HCT116 (cell line): ENCODE measurements at regions not wholly inside any gene's neighbourhood (a gene's known extent, or its start where the extent isn't known, plus 50 kb on each side); places are given as distances from the start of the nearest gene placed in this dataset.

Experiments used
- ATAC-seq: fragments of 200-7000 bp; cut with Tn5 transposase; 2 replicates; pipeline ENCODE4 v1.9.1; 2020; ENCODE audit warnings: mild to moderate bottlenecking, moderate library complexity
- BruUV-seq: library from RNA; stranded (reverse); fragments of 400-500 nt; replicated peaks from 2 replicates; lab custom pipeline; 2021; lab: Mats Ljungman, UMichigan
- CTCF ChIA-PET: fragments of 300-600 bp; sonication (Branson Sonifier 250); formaldehyde crosslinking; loops from one replicate; lab custom pipeline; 2021; ENCODE audit warnings: antibody characterized with exemption; lab: Charles Lee
- POLR2A ChIA-PET: fragments of 300-600, 350-600 bp; sonication (Branson Sonifier 250); formaldehyde crosslinking; loops from one replicate; lab custom pipeline; 2021; ENCODE audit warnings: antibody characterized with exemption; lab: Charles Lee
- RAD21 ChIA-PET, 2 experiments: fragments of 300-600 bp; sonication (Branson Sonifier 250); formaldehyde crosslinking; loops; one replicate each; lab custom pipeline; 2023; ENCODE audit warnings: low total read pairs in 2 of 2; ENCODE audit not compliant: uncharacterized antibody in 2 of 2, unreplicated experiment in 2 of 2, low non-redundant PET in 1 of 2; lab: Charles Lee
- DNase-seq: peaks from one replicate; pipeline ENCODE4 v3.0.0-alpha.2; 2010; ENCODE audit warnings: low read depth, low spot score
- H2AFZ ChIP-seq: fragments of 200-600 bp; shearing (Covaris generic), sonication (generic); 2 replicates; pipeline ENCODE4 v1.6.1; 2017; ENCODE audit warnings: low read depth, mixed run types, mixed read lengths, antibody characterized with exemption, low read length; ENCODE audit not compliant: poor library complexity, severe bottlenecking
- H3K27ac ChIP-seq: 2 replicates; pipeline ENCODE4 v1.5.1; 2012; ENCODE audit warnings: low read depth, low read length
- H3K27me3 ChIP-seq: fragments of 200-600 bp; sonication (generic); 2 replicates; pipeline ENCODE4 v1.6.1; 2016; ENCODE audit warnings: mixed run types, low read length, mixed read lengths; ENCODE audit not compliant: insufficient read depth
- H3K36me3 ChIP-seq, 2 experiments: fragments of 200-500 bp in 1 of 2; fragments of 200-600 bp in 1 of 2; sonication (Bioruptor generic) in 1 of 2; sonication (generic) in 1 of 2; 2 replicates each; pipeline versions ENCODE4 v1.5.1 to v1.6.1; 2014 to 2016; ENCODE audit warnings: low read length in 2 of 2, inconsistent platforms in 1 of 2, mixed read lengths in 1 of 2, mixed run types in 1 of 2; ENCODE audit not compliant: insufficient read depth in 2 of 2, control insufficient read depth in 1 of 2
- H3K4me1 ChIP-seq, 2 experiments: fragments of 200-600 bp in 1 of 2; sonication (generic) in 1 of 2; 2 replicates each; pipeline versions ENCODE4 v1.5.1 to v1.6.1; 2012 to 2017; ENCODE audit warnings: low read length in 2 of 2, inconsistent platforms in 1 of 2, mild to moderate bottlenecking in 1 of 2, mixed read lengths in 1 of 2, mixed run types in 1 of 2, moderate library complexity in 1 of 2; ENCODE audit not compliant: insufficient read depth in 2 of 2, control insufficient read depth in 1 of 2
- H3K4me2 ChIP-seq: fragments of 200-600 bp; sonication (generic); 2 replicates; pipeline ENCODE4 v1.6.1; 2017; ENCODE audit warnings: mixed run types, low read length, mixed read lengths
- H3K4me3 ChIP-seq, 2 experiments: fragments of 200-600 bp in 1 of 2; sonication (generic) in 1 of 2; replicated peaks in 1 of 2; 2 replicates each; pipeline ENCODE4 v1.5.1; 2011 to 2016; ENCODE audit warnings: low read length in 2 of 2, control low read depth in 1 of 2, low read depth in 1 of 2, mild to moderate bottlenecking in 1 of 2, mixed read lengths in 1 of 2, mixed run types in 1 of 2
- H3K79me2 ChIP-seq: fragments of 200-600 bp; sonication (generic); 2 replicates; pipeline ENCODE4 v1.6.1; 2017; ENCODE audit warnings: mild to moderate bottlenecking, mixed run types, low read length, moderate library complexity, mixed read lengths; ENCODE audit not compliant: insufficient read depth
- H3K9ac ChIP-seq: fragments of 200-600 bp; sonication (generic); 2 replicates; pipeline ENCODE4 v1.6.1; 2016; ENCODE audit warnings: low read length, mixed read lengths
- H3K9me2 ChIP-seq: fragments of 200-600 bp; sonication (generic), shearing (Covaris generic); 2 replicates; pipeline ENCODE4 v1.6.1; 2017; ENCODE audit warnings: mixed run types, mild to moderate bottlenecking, moderate library complexity; ENCODE audit not compliant: insufficient read depth
- H3K9me3 ChIP-seq, 2 experiments: fragments of 200-500 bp in 1 of 2; fragments of 200-600 bp in 1 of 2; sonication (Bioruptor generic) in 1 of 2; sonication (generic) in 1 of 2; 2 replicates each; pipeline ENCODE4 v1.6.1; 2014 to 2017; ENCODE audit warnings: low read length in 2 of 2, mixed read lengths in 2 of 2, inconsistent platforms in 1 of 2, low read depth in 1 of 2, mild to moderate bottlenecking in 1 of 2, mixed run types in 1 of 2, moderate library complexity in 1 of 2; ENCODE audit not compliant: control insufficient read depth in 1 of 2, insufficient read depth in 1 of 2
- H4K20me1 ChIP-seq: fragments of 200-600 bp; sonication (generic), shearing (Covaris generic); 2 replicates; pipeline ENCODE4 v1.6.1; 2017; ENCODE audit warnings: mixed run types, mild to moderate bottlenecking, moderate library complexity; ENCODE audit not compliant: insufficient read depth
- JUND ChIP-seq: IDR thresholded peaks from 2 replicates; pipeline ENCODE4 v1.6.1; 2012
- POLR2A ChIP-seq: IDR thresholded peaks from 2 replicates; pipeline ENCODE4 v1.7.0; 2011; ENCODE audit warnings: borderline replicate concordance; ENCODE audit not compliant: insufficient read depth, insufficient read length; ENCODE audit errors: extremely low read depth
- POLR2AphosphoS5 ChIP-seq: IDR thresholded peaks from 2 replicates; pipeline ENCODE4 v1.6.1; 2011; ENCODE audit warnings: mild to moderate bottlenecking, low read depth, low read length, moderate library complexity
- TCF7L2 ChIP-seq: IDR thresholded peaks from 2 replicates; pipeline ENCODE4 v1.7.0; 2011; ENCODE audit warnings: borderline replicate concordance, inconsistent platforms; ENCODE audit not compliant: insufficient read depth, insufficient read length; ENCODE audit errors: extremely low read depth
- intact Hi-C: fragments of 100-400 bp; cut with micrococcal nuclease; formaldehyde crosslinking; loops from 2 replicates; pipeline ENCODE4 v1.10.0; 2022

DNA sequence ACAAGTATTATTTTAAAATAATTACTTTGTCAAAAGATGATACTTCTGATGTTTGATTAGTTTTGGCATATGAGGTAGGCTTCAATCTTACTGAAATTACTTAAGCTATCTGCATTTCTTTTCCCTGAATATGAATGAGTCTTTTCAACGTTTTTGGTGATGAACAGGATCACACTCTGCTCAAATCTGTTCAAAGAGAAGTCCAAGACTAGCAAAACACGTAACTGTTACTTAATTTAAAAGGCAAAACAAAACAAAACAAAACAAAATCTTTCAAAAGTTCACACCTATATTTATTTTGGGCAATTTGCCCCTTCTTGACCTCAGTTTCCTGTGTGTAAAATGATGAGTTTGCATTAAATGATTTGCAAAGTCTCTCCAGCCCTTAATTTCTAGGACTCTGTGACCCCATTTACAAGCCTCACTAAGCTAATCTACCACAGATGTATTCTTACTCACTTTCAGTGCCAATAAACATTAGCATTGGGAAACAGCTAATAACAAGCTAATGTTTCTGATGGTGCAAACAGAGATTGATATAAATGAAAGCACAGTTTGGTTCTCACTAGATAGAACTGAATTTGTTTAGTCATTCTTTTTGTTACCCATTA is 865.4 kb downstream of the LTN1 start:
- Histone ChIP-seq H3K9me2 (no peaks in the 10 kb centered on the region), H3K79me2 (no peaks in the 10 kb centered on the region), H3K27me3 (no peaks in the 10 kb centered on the region), H3K36me3 (no peaks in the 10 kb centered on the region), H2AFZ (no peak overlapping the region), H3K9ac (no peak overlapping the region), H3K4me3 (no peak overlapping the region), H3K4me1 (no peaks in the 10 kb centered on the region), H3K4me2 (no peak overlapping the region), H3K9me3 (peaks cover 5 to 21% of the 10 kb centered on the region in 2 experiments; a peak in 2 of 4 replicates), H3K27ac (no peak overlapping the region), H4K20me1 (no peaks in the 10 kb centered on the region)
- no TSS peak for BruUV-seq
- ChIA-PET POLR2A (no interaction called here), CTCF (no interaction called here), RAD21 (no interaction called here)
- no peak for ATAC-seq
- TF ChIP-seq JUND = no peak
- no peak for TF ChIP-seq POLR2AphosphoS5
- no peak for TF ChIP-seq POLR2A
- TF ChIP-seq TCF7L2 = no peak
- intact Hi-C loops = no loop called here
- no peak for DNase-seq

DNA sequence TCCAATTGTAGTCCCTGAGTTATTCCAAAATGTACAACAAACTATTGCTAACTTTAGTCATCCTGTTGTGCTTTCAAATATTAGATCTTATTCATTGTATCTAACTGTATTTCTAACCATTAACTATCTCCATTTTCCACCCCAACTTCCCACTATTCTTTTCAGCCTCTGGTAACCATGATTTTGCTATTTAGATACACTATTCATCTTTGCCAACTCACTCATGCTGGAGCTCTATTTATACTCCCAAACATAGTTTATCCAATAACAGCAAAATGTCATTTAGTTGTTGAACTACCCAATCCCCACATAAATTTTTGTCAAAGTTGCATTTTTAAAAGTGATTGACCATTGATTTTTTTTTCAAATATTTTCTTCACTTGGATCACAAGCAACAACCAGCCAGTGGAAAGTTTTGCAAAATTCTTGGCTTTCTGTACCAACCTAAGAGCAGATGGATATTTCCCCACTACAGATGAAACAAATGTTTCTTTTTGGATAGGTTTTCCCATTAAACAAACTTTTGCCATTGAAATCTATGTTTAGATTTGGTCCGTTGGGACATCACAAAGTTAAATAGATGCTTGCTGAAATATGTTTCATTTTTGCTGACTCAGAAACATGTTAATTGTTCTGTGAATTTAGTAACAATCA is 866.0 kb downstream of the LTN1 start:
- RAD21 ChIA-PET = no interaction called here
- BruUV-seq = no TSS peak
- H3K4me2 ChIP-seq = no peak overlapping the region
- no peak for TF ChIP-seq POLR2A
- no peaks in the 10 kb centered on the region for H3K36me3 ChIP-seq
- H3K27me3 ChIP-seq = no peaks in the 10 kb centered on the region
- no peak overlapping the region for H3K27ac ChIP-seq
- no peaks in the 10 kb centered on the region for H3K9me2 ChIP-seq
- ATAC-seq (no peak), DNase-seq (no peak)
- peaks cover 5 to 21% of the 10 kb centered on the region in 2 experiments; a peak in 2 of 4 replicates for H3K9me3 ChIP-seq
- intact Hi-C loops = no loop called here
- POLR2A ChIA-PET = no interaction called here
- no peak overlapping the region for H3K4me3 ChIP-seq
- H3K4me1 ChIP-seq = no peaks in the 10 kb centered on the region
- CTCF ChIA-PET = no interaction called here
- H3K79me2 ChIP-seq = no peaks in the 10 kb centered on the region
- H4K20me1 ChIP-seq = no peaks in the 10 kb centered on the region
- H3K9ac ChIP-seq = no peak overlapping the region
- H2AFZ ChIP-seq = no peak overlapping the region
